A549 (cell line): ENCODE measurements at regions not wholly inside any gene's neighbourhood (a gene's known extent, or its start where the extent isn't known, plus 50 kb on each side); places are given as distances from the start of the nearest gene placed in this dataset.

Source experiments
- BHLHE40 ChIP-seq: IDR thresholded peaks from 2 replicates; pipeline ENCODE4 v1.6.1; 2012; ENCODE audit warnings: low read depth, low read length, inconsistent platforms
- CHD2 ChIP-seq: fragments of 150-350 bp; IDR thresholded peaks from 2 replicates; pipeline ENCODE4 v1.6.1; 2014; ENCODE audit warnings: low read length; ENCODE audit not compliant: partially characterized antibody
- MAFK ChIP-seq: fragments of 450-650 bp; IDR thresholded peaks from 2 replicates; pipeline ENCODE4 v1.6.1; 2014; ENCODE audit not compliant: partially characterized antibody
- POLR2AphosphoS2 ChIP-seq: conservative IDR thresholded peaks from 2 replicates; pipeline ENCODE4 v1.6.1; 2012; ENCODE audit warnings: low read length, improper control_type of control experiment, inconsistent platforms
- TF ChIP-seq, protein P1 (sequence below): fragments of >200 bp; sonication (Bioruptor Twin); formaldehyde crosslinking; IDR thresholded peaks from 3 replicates; pipeline ENCODE4 v1.5.1; 2016
- TF ChIP-seq, protein P2 (sequence below): IDR thresholded peaks from 2 replicates; pipeline ENCODE4 v1.6.1; 2012
- TF ChIP-seq, protein P3 (sequence below): IDR thresholded peaks from 2 replicates; pipeline ENCODE4 v1.6.1; 2012; ENCODE audit warnings: low read depth, borderline replicate concordance
- TF ChIP-seq, protein P4 (sequence below): fragments of 450-650 bp; IDR thresholded peaks from 2 replicates; pipeline ENCODE4 v1.6.1; 2014; ENCODE audit warnings: antibody characterized with exemption

DNA sequence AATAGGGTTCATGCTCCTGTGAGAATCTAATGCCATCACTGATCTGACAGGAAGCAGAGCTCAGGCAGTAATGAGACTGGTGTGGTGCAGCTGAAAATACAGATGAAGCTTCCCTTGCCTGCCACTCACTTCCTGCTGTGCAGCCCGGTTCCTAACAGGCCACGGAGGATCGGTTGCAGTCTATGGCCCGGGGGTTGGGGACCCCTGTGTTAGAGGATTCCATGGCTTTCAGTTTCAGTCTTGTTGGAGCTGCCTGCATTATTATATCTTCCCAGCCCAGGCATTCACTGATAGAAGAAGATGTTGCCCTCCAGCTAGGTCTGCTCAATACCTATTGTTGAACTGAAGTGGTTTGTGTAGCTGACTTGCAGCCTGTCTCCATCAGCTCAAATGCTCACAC lies 1298.8 kb downstream of the TYW1 start:
- TF ChIP-seq, protein P1, sequence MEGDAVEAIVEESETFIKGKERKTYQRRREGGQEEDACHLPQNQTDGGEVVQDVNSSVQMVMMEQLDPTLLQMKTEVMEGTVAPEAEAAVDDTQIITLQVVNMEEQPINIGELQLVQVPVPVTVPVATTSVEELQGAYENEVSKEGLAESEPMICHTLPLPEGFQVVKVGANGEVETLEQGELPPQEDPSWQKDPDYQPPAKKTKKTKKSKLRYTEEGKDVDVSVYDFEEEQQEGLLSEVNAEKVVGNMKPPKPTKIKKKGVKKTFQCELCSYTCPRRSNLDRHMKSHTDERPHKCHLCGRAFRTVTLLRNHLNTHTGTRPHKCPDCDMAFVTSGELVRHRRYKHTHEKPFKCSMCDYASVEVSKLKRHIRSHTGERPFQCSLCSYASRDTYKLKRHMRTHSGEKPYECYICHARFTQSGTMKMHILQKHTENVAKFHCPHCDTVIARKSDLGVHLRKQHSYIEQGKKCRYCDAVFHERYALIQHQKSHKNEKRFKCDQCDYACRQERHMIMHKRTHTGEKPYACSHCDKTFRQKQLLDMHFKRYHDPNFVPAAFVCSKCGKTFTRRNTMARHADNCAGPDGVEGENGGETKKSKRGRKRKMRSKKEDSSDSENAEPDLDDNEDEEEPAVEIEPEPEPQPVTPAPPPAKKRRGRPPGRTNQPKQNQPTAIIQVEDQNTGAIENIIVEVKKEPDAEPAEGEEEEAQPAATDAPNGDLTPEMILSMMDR = no peak
- TF ChIP-seq BHLHE40 (no peak), POLR2AphosphoS2 (no peak), CHD2 (no peak), MAFK (no peak)
- TF ChIP-seq, protein P2, sequence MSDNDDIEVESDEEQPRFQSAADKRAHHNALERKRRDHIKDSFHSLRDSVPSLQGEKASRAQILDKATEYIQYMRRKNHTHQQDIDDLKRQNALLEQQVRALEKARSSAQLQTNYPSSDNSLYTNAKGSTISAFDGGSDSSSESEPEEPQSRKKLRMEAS = no peak
- TF ChIP-seq, protein P3, sequence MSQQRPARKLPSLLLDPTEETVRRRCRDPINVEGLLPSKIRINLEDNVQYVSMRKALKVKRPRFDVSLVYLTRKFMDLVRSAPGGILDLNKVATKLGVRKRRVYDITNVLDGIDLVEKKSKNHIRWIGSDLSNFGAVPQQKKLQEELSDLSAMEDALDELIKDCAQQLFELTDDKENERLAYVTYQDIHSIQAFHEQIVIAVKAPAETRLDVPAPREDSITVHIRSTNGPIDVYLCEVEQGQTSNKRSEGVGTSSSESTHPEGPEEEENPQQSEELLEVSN = no peak
- TF ChIP-seq, protein P4, sequence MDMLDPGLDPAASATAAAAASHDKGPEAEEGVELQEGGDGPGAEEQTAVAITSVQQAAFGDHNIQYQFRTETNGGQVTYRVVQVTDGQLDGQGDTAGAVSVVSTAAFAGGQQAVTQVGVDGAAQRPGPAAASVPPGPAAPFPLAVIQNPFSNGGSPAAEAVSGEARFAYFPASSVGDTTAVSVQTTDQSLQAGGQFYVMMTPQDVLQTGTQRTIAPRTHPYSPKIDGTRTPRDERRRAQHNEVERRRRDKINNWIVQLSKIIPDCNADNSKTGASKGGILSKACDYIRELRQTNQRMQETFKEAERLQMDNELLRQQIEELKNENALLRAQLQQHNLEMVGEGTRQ = no peak
